Glutamatergic neuron (in vitro differentiated cells): ENCODE measurements at regions not wholly inside any gene's neighbourhood (a gene's known extent, or its start where the extent isn't known, plus 50 kb on each side); places are given as distances from the start of the nearest gene placed in this dataset.

ENCODE experiments used
- DNase-seq: peaks from one replicate; pipeline ENCODE4 v3.0.0; 2022
- H3K27ac Mint-ChIP-seq: one replicate; pipeline ENCODE4 v1.8.0; 2020; ENCODE audit warnings: mild to moderate bottlenecking, mixed read lengths, inconsistent platforms; ENCODE audit not compliant: unreplicated experiment
- H3K27me3 Mint-ChIP-seq: one replicate; pipeline ENCODE4 v1.8.0; 2020; ENCODE audit warnings: mild to moderate bottlenecking, moderate library complexity, mixed read lengths, inconsistent platforms; ENCODE audit not compliant: unreplicated experiment
- H3K36me3 Mint-ChIP-seq: one replicate; pipeline ENCODE4 v1.8.0; 2020; ENCODE audit warnings: mild to moderate bottlenecking, mixed read lengths, inconsistent platforms; ENCODE audit not compliant: unreplicated experiment
- H3K4me1 Mint-ChIP-seq: one replicate; pipeline ENCODE4 v1.8.0; 2020; ENCODE audit warnings: mild to moderate bottlenecking, low read depth, mixed read lengths, inconsistent platforms; ENCODE audit not compliant: unreplicated experiment
- H3K4me3 Mint-ChIP-seq: one replicate; pipeline ENCODE4 v1.8.0; 2020; ENCODE audit warnings: mild to moderate bottlenecking, mixed read lengths, inconsistent platforms; ENCODE audit not compliant: unreplicated experiment
- H3K9me3 Mint-ChIP-seq: one replicate; pipeline ENCODE4 v1.8.0; 2020; ENCODE audit warnings: mild to moderate bottlenecking, moderate library complexity, mixed read lengths, inconsistent platforms; ENCODE audit not compliant: unreplicated experiment
- CTCF ChIP-seq: fragments of 200-600 bp; sonication (generic); IDR thresholded peaks from one replicate; pipeline ENCODE4 v1.5.0; 2021; ENCODE audit not compliant: partially characterized antibody, unreplicated experiment

- H3K4me1 Mint-ChIP-seq: peaks cover 15% of the 10 kb centered on the region
- DNase-seq: no peak
- peaks cover 11% of the 10 kb centered on the region for H3K9me3 Mint-ChIP-seq
- H3K4me3 Mint-ChIP-seq: peak overlapping the region; percentile 75
- H3K27me3 Mint-ChIP-seq: peaks cover 12% of the 10 kb centered on the region
- no peaks in the 10 kb centered on the region for H3K36me3 Mint-ChIP-seq
- H3K27ac Mint-ChIP-seq: peak overlapping the region; percentile 64
- TF ChIP-seq CTCF: no peak
These were observed 102.4 kb upstream of the SVIL start for GRCh38 chr10:29737074-29737593.

GRCh38 chr10:29736366-29737073 is 101.7 kb upstream of the SVIL start:
- H3K4me3 Mint-ChIP-seq: peak overlapping the region; percentile 83
- no peaks in the 10 kb centered on the region for H3K36me3 Mint-ChIP-seq
- no peak for TF ChIP-seq CTCF
- H3K4me1 Mint-ChIP-seq: peaks cover 17% of the 10 kb centered on the region
- no peak overlapping the region for H3K27ac Mint-ChIP-seq
- peaks cover 17% of the 10 kb centered on the region for H3K27me3 Mint-ChIP-seq
- H3K9me3 Mint-ChIP-seq: peaks cover 17% of the 10 kb centered on the region
- DNase-seq: peak; percentile 71

DNA sequence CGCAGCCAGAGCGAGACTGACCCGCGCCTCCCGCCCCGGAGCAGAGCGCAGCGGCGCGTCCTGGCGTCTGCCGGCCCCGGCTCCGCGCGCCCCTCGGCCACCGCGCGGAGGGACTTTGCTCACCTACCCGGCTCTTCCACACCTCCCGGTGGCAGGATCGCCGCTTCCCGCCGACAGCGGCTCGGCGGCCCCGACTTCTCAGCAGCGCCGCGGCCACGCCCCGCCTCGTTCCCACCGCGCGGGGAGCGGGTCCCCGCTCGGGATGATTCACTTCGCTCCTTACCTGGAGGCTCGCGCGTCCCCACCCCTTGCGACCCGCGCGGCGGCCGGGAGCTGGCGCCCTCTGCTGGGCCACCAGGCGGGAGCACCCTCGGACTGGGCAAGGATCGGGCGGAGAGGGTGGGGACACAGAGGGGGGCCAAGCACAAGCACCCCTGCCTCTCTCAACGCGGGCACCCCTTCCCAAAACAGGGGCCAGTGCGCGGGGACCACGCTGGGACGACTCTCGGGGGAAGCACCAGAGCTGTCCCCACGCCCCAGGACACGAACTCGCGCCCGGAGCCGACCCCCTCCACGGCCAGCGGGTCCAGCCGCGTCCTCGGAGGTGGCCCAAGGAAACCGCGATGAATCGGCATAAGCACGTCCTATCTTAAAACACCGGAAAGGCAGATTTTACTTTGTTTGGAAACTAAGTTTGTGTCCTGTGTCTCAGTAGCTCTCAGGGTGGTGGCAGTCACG is 101.0 kb upstream of the SVIL start:
- H3K4me3 Mint-ChIP-seq: peak overlapping the region; percentile 83
- peak; percentile 92 for DNase-seq
- peaks cover 19% of the 10 kb centered on the region for H3K4me1 Mint-ChIP-seq
- H3K36me3 Mint-ChIP-seq: no peaks in the 10 kb centered on the region
- peaks cover 18% of the 10 kb centered on the region for H3K9me3 Mint-ChIP-seq
- H3K27me3 Mint-ChIP-seq: peaks cover 18% of the 10 kb centered on the region
- TF ChIP-seq CTCF: peak; percentile 98
- H3K27ac Mint-ChIP-seq: no peak overlapping the region

- no peak for TF ChIP-seq CTCF
- peaks cover 17% of the 10 kb centered on the region for H3K27me3 Mint-ChIP-seq
- peak overlapping the region; percentile 81 for H3K27ac Mint-ChIP-seq
- peak; percentile 55 for DNase-seq
- H3K36me3 Mint-ChIP-seq: no peaks in the 10 kb centered on the region
- peak overlapping the region; percentile 82 for H3K4me3 Mint-ChIP-seq
- H3K4me1 Mint-ChIP-seq: peaks cover 24% of the 10 kb centered on the region
- peaks cover 18% of the 10 kb centered on the region for H3K9me3 Mint-ChIP-seq
These were observed 100.3 kb upstream of the SVIL start for GRCh38 chr10:29734962-29735627.
